Naive thymus-derived CD8-positive, alpha-beta T cell (primary cell): ENCODE measurements at regions not wholly inside any gene's neighbourhood (a gene's known extent, or its start where the extent isn't known, plus 50 kb on each side); places are given as distances from the start of the nearest gene placed in this dataset.
"Not testable (repeated sequence)": the region's sequence is repeated elsewhere in the genome, so short reads cannot be mapped to it uniquely, and the experiment has no call there.

Experiments
- ATAC-seq, 2 donors: fragments of 150-1000 bp; cut with Tn5 transposase in 1 of 2; sonication (Bioruptor Pico), chemical (Tn5 transposase) in 1 of 2; 1 replicate in 1 of 2; 2 replicates in 1 of 2; pipeline ENCODE4 v1.10.0; 2021; ENCODE audit warnings: mild to moderate bottlenecking in 2 of 2, moderate library complexity in 2 of 2
- POLR2A ChIA-PET: fragments of 350-600 bp; sonication (Branson Sonifier 250); formaldehyde crosslinking; loops from one replicate; lab custom pipeline; 2021; ENCODE audit warnings: antibody characterized with exemption; lab: Charles Lee
- DNase-seq, 10 donors: peaks; one replicate each; pipeline versions ENCODE4 v3.0.0 to v3.0.0-alpha.2; 2020 to 2022
- H3K27ac Mint-ChIP-seq, 10 donors: one replicate each; pipeline ENCODE4 v1.8.0; 2020 to 2022; ENCODE audit warnings: mild to moderate bottlenecking in 10 of 10, mixed read lengths in 10 of 10, moderate library complexity in 4 of 10, inconsistent platforms in 1 of 10
- H3K27me3 Mint-ChIP-seq, 5 donors: one replicate each; pipeline ENCODE4 v1.8.0; 2021 to 2022; ENCODE audit warnings: mixed read lengths in 5 of 5
- H3K36me3 Mint-ChIP-seq, 3 donors: one replicate each; pipeline ENCODE4 v1.8.0; 2020 to 2022; ENCODE audit warnings: mixed read lengths in 3 of 3, mild to moderate bottlenecking in 2 of 3, inconsistent platforms in 1 of 3
- H3K4me1 Mint-ChIP-seq, 4 donors: one replicate each; pipeline ENCODE4 v1.8.0; 2021 to 2022; ENCODE audit warnings: mixed read lengths in 4 of 4
- H3K4me3 Mint-ChIP-seq, 10 donors: one replicate each; pipeline ENCODE4 v1.8.0; 2020 to 2022; ENCODE audit warnings: mild to moderate bottlenecking in 10 of 10, mixed read lengths in 10 of 10, moderate library complexity in 6 of 10, inconsistent platforms in 1 of 10
- H3K9me3 Mint-ChIP-seq, 9 donors: one replicate each; pipeline ENCODE4 v1.8.0; 2020 to 2022; ENCODE audit warnings: mixed read lengths in 9 of 9, mild to moderate bottlenecking in 3 of 9, inconsistent platforms in 1 of 9, moderate library complexity in 1 of 9

DNA sequence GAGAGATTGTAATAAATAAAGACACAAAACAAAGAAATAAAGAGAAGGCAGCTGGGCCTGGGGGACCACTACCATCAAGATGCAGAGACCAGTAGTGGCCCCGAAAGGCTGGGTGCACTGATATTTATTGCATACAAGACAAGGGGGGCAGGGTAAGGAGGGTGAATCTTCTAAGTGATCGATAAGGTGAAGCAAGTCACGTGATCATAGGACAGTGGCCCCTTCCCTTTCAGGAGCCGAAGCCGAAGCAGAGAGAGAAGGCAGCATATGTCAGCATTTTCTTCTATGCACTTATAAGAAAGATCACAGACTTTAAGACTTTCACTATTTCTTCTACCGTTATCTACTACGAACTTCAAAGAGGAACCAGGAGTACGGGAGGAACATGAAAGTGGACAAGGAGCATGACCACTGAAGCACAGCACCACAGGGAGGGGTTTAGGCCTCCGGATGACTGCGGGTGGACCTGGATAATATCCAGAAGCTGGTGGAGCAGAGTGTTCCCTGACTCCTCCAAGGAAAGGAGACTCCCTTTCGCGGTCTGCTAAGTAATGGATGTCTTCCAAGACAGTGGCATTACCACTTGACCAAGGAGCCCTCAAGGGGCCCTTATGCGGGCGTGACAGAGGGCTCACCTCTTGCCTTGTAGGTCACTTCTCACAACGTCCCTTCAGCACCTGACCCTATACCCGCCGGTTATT is 126.4 kb downstream of the RBM46 start:
- POLR2A ChIA-PET, H3K27ac Mint-ChIP-seq, H3K4me3 Mint-ChIP-seq, H3K27me3 Mint-ChIP-seq, H3K9me3 Mint-ChIP-seq, H3K36me3 Mint-ChIP-seq, H3K4me1 Mint-ChIP-seq, ATAC-seq, DNase-seq: not testable (repeated sequence)

DNA sequence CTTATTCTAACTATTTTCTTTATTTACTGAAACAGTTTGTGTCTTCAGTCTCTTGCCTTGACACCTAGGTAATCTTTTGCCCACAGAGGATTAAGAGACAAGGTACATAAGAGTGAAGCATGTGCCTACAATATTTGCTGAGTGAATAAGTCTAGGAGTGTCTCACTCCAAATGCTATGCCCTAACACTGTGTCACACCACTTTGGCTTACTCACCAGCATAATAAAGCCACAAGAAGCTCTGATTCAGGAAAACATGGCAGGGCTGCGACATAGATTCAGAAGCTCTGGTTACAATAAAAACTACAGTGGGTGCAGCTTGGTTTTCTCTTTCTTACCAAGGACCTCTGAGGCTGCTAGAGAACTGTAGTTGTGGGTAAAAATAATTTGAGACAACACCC is 127.1 kb downstream of the RBM46 start:
- Mint-ChIP-seq H3K9me3 (peaks cover 0 to 5% (median 0%) of the 10 kb centered on the region in 9 donors), H3K4me1 (no peaks in the 10 kb centered on the region)

DNA sequence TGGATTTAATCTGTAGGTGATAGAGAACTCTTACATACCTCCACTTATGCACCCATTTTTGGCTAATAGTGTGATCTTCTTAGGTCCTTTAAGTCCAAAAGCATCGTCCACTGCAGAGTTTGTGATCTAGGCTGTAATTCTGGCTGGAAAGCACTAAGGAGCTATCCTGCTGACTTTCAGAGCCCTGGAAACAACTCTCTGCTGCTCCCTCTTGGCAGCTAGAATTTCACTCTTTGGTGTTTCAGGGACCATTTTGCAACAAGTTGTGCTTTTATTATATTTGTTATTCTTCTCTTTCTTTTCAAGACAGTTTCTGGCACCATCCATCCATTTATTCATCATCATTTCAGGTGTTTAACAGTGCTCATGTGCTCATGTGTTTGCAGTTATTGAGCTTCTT is 130.0 kb downstream of the RBM46 start:
- peaks cover 0 to 1% (median 0%) of the 10 kb centered on the region in 5 donors for H3K27me3 Mint-ChIP-seq
- no peak for DNase-seq
- H3K4me1 Mint-ChIP-seq = no peaks in the 10 kb centered on the region
- H3K4me3 Mint-ChIP-seq = no peak overlapping the region
- POLR2A ChIA-PET = no interaction called here
- peaks cover 0 to 2% (median 0%) of the 10 kb centered on the region in 3 donors for H3K36me3 Mint-ChIP-seq
- H3K9me3 Mint-ChIP-seq = peaks cover 0 to 3% (median 0%) of the 10 kb centered on the region in 9 donors
- H3K27ac Mint-ChIP-seq = no peak overlapping the region
- ATAC-seq = no peak

More for the DNA sequence above, 127.1 kb downstream of the RBM46 start:
- DNase-seq (no peak), ATAC-seq (no peak)
- H3K36me3 Mint-ChIP-seq = peaks cover 0 to 4% (median 0%) of the 10 kb centered on the region in 3 donors
- no peak overlapping the region for H3K4me3 Mint-ChIP-seq
- POLR2A ChIA-PET = no interaction called here
- no peak overlapping the region for H3K27ac Mint-ChIP-seq
- H3K27me3 Mint-ChIP-seq = peaks cover 0 to 3% (median 0%) of the 10 kb centered on the region in 5 donors

DNA sequence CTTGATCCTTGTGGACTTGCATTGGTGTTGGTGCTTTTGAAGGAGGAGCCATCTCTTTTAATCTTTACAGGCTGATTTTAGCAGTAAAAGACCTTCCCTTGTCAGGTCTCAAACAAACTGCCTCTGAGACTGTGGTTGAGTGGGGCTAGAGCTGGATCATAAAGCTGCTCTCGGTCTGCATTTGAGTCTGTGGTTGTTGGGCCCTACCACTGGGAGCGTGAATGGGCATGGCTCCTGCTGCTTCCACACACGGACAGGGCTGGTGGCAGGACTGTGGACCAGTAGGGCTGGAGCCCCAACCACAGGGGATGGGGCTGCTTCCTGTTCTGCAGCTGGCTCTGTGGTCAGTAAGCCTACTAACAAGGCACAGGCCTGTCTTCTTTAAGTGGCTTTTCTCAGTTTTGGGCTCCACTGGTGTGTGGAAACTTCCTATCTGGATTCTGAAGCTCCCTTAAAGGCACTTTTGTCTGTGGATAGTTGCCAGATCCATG is 130.6 kb downstream of the RBM46 start:
- Mint-ChIP-seq H3K27me3 (no peaks in the 10 kb centered on the region), H3K4me3 (no peak overlapping the region), H3K27ac (no peak overlapping the region), H3K4me1 (no peaks in the 10 kb centered on the region), H3K36me3 (no peaks in the 10 kb centered on the region), H3K9me3 (no peaks in the 10 kb centered on the region)
- no peak for ATAC-seq
- POLR2A ChIA-PET = no interaction called here
- no peak for DNase-seq

DNA sequence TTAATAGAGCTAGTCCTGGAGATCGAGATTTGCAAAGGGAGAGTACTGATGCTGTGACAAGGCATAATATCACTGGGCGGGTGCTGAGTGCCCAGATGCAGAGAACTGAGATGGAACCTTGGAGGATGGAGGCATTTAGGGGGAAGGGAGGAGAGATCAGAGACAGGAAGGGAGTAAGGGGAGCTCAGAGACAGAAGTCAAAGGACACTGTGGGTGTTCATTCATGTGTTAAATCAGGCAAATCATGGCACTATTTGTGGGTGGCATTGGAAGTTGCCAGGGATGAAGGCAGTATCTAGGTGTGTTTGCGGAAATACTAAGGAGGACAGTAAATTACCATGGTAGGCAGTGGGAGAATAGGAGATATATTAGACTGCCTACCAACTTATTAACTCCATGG is 135.0 kb downstream of the RBM46 start:
- no peak overlapping the region for H3K27ac Mint-ChIP-seq
- ATAC-seq (no peak), DNase-seq (no peak)

DNA sequence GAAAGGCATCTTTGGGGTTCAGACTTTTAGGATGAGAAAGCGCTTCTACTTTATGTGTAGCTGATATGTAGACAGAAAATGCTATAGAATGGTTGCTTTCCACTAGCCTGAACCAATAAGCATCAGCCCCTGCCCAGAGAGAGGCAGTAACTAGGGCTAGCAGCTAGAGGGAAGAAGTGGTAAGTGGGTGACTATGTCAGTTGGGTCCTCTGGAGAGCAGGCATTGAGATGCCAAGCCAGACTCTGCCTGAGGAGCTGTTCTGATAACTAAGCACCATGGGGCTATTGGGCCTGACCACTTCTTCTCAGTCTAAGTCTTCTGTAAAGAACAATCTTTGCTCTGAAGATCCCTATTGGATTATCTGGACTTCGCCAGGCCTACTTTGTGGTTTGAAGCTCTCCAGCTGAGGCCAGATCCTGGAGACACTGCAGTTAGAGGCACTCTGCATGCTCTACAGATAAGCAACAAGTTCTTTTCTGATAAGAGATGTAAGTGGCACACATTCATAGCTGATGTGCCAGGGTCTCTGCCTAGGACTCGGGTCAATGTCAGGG is 146.1 kb downstream of the RBM46 start:
- POLR2A ChIA-PET = no interaction called here
- Mint-ChIP-seq H3K4me3 (no peak overlapping the region), H3K4me1 (no peaks in the 10 kb centered on the region), H3K27ac (no peak overlapping the region), H3K9me3 (peaks cover 0 to 31% (median 10%) of the 10 kb centered on the region in 9 donors), H3K36me3 (peaks cover 0 to 4% (median 0%) of the 10 kb centered on the region in 3 donors), H3K27me3 (peaks cover 0 to 16% (median 3%) of the 10 kb centered on the region in 5 donors)
- no peak for ATAC-seq
- no peak for DNase-seq

More for the DNA sequence above, 135.0 kb downstream of the RBM46 start:
- H3K9me3 Mint-ChIP-seq = no peaks in the 10 kb centered on the region
- no peaks in the 10 kb centered on the region for H3K4me1 Mint-ChIP-seq
- H3K4me3 Mint-ChIP-seq = no peak overlapping the region
- POLR2A ChIA-PET = no interaction called here
- no peaks in the 10 kb centered on the region for H3K36me3 Mint-ChIP-seq
- no peaks in the 10 kb centered on the region for H3K27me3 Mint-ChIP-seq

DNA sequence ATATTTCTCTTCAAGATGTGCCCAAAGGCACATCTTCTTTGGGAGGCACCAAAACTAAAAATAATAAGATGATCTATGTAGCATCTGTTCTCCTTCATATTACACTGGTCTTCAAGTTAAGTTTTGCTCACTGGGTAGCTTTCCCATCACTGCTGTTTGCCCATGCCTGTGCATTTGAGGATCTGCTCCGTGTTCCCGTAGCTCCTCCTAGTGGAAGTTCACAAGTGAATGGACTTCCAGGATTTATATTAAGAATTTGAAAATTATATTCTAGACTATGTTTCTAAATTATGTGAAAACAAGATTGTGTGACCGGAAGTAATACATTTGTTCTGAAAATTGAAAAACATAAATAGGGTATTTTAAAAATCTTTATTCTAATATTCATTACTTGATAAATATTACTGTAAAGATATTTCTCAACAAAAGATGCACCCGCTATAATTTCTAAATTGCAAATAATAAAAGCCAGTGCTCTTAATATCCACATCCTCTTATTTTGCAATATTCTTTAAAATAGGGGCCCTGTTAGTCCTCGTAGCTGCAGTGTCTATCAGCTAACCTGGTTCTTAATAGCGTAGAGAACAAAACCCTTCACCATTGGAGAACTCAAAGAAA is 147.7 kb downstream of the RBM46 start:
- ATAC-seq (no peak), DNase-seq (no peak)
- no peak overlapping the region for H3K4me3 Mint-ChIP-seq
- no peak overlapping the region for H3K27ac Mint-ChIP-seq
- H3K36me3 Mint-ChIP-seq = peaks cover 0 to 5% (median 0%) of the 10 kb centered on the region in 3 donors
- peaks cover 0 to 1% (median 0%) of the 10 kb centered on the region in 5 donors for H3K27me3 Mint-ChIP-seq
- H3K4me1 Mint-ChIP-seq = no peaks in the 10 kb centered on the region
- H3K9me3 Mint-ChIP-seq = peaks cover 3 to 32% (median 16%) of the 10 kb centered on the region in 9 donors
- POLR2A ChIA-PET = no interaction called here

DNA sequence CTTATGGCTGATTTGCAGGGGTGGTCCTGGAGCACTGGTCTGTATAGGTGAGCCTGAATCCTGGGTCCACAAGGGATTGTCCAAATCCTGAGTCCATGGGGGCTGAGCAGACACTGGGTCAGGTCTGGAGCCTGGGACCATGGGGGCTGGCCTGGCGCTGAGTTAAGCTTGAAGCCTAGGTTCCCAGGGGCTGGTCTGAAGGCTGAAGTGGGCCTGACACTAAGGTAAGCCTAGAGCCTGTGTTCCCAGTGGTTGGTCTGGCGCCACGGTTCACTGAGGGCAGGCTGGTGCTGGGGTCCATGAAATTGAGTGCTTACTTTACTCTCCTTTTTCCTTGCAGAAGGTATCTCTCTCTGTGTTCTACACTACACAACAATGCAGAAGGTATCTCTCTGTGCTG is 155.8 kb downstream of the RBM46 start:
- H3K4me1 Mint-ChIP-seq = no peaks in the 10 kb centered on the region
- H3K27ac Mint-ChIP-seq = no peak overlapping the region
- H3K9me3 Mint-ChIP-seq = peaks cover 8 to 43% (median 32%) of the 10 kb centered on the region in 9 donors
- ATAC-seq = no peak
- peaks cover 0 to 16% (median 0%) of the 10 kb centered on the region in 3 donors for H3K36me3 Mint-ChIP-seq
- no peak overlapping the region for H3K4me3 Mint-ChIP-seq
- POLR2A ChIA-PET = no interaction called here
- H3K27me3 Mint-ChIP-seq = peaks cover 2 to 34% (median 6%) of the 10 kb centered on the region in 5 donors
- DNase-seq = no peak

DNA sequence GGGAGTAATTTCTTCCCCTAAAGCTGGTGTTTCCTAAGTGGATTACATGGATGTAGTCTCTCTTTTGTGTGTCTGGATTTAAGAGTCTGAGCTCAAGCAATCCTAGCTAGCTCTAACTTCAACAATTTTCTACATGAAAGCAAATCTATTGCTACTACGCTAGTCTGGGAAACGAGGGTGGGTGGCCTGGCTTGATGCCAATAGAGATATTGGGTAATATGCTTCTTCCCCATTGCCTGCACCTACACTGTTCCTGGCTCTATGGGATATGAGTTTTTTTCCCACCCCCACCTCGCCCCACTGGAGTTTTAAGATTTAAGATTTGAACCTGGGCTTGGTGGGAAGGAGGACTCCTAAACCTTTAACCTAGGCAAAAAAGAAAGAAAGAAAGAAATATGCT is 158.8 kb downstream of the RBM46 start:
- ATAC-seq (no peak), DNase-seq (no peak)
- Mint-ChIP-seq H3K9me3 (peaks cover 0 to 24% (median 14%) of the 10 kb centered on the region in 9 donors), H3K4me3 (no peak overlapping the region), H3K36me3 (peaks cover 0 to 11% (median 0%) of the 10 kb centered on the region in 3 donors), H3K4me1 (no peaks in the 10 kb centered on the region), H3K27ac (no peak overlapping the region), H3K27me3 (peaks cover 1 to 34% (median 6%) of the 10 kb centered on the region in 5 donors)
- POLR2A ChIA-PET = no interaction called here

DNA sequence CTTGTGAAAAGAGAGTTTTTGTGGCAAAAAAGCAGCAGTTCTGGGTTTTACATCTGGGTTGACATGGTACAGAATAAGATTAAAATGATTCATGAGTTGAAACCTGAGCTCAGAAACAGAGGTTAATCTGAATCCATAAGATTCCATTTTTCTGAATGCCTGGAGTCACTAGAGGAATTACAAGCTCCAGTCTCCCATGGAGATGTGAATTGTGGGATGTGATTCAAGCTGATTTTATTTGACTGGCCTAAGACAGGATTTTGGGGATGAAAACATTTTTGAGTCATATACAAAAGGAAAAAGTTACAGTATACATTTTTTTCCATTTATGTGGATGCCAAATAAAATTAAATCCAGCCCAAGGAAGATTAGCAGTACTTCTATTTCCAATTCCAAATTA is 161.1 kb downstream of the RBM46 start:
- Mint-ChIP-seq H3K4me1 (no peaks in the 10 kb centered on the region), H3K27ac (no peak overlapping the region), H3K36me3 (no peaks in the 10 kb centered on the region), H3K9me3 (peaks cover 0 to 8% (median 3%) of the 10 kb centered on the region in 9 donors), H3K27me3 (peaks cover 1 to 31% (median 5%) of the 10 kb centered on the region in 5 donors), H3K4me3 (no peak overlapping the region)
- ATAC-seq (no peak), DNase-seq (no peak)
- POLR2A ChIA-PET = no interaction called here

DNA sequence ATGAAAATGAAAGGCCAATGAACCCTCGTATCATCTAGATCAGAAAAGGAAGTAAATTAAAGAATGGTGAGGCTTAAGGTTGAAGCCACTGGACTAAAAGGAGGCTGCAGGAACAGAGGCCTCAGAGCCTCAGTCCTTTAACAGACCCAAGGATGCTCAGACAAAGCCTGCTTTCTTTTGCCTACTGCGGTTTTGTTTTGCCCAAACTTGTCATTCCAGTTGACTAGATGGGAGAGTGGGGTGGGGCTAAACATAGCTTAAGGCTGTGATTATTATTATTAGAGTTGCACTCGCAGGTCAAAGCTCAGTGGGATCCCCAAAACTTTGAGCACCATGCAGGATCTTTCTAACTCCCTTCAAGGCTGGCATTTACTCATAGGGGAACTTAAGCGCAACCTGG is 163.9 kb downstream of the RBM46 start:
- no peak for ATAC-seq
- H3K36me3 Mint-ChIP-seq = no peaks in the 10 kb centered on the region
- no peak overlapping the region for H3K4me3 Mint-ChIP-seq
- no peaks in the 10 kb centered on the region for H3K4me1 Mint-ChIP-seq
- no peak for DNase-seq
- POLR2A ChIA-PET = no interaction called here
- H3K27me3 Mint-ChIP-seq = peaks cover 0 to 15% (median 1%) of the 10 kb centered on the region in 5 donors
- peaks cover 0 to 3% (median 0%) of the 10 kb centered on the region in 9 donors for H3K9me3 Mint-ChIP-seq
- no peak overlapping the region for H3K27ac Mint-ChIP-seq

DNA sequence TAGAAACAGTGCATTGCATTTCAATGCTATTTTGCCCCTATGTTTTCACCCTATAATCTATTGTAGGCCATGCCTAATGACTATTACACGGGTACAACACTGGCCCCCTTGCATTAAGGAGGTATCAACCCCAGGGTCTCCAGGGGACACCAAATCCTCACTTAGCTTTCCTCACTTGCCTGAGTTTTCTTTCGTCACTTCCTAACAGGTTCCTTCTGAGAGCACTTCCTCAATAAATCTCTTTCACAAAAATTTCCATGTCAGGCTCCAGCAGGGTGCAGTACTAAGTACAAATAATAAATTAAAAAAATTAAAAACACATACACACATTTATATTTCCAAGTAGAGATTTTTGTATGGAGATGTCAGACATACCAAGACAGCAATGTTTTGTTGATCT is 165.0 kb downstream of the RBM46 start:
- Mint-ChIP-seq H3K36me3 (no peaks in the 10 kb centered on the region), H3K4me1 (no peaks in the 10 kb centered on the region), H3K27ac (no peak overlapping the region), H3K27me3 (peaks cover 0 to 4% (median 0%) of the 10 kb centered on the region in 5 donors), H3K4me3 (no peak overlapping the region), H3K9me3 (peaks cover 0 to 5% (median 3%) of the 10 kb centered on the region in 9 donors)
- no peak for ATAC-seq
- DNase-seq = no peak
- POLR2A ChIA-PET = no interaction called here

DNA sequence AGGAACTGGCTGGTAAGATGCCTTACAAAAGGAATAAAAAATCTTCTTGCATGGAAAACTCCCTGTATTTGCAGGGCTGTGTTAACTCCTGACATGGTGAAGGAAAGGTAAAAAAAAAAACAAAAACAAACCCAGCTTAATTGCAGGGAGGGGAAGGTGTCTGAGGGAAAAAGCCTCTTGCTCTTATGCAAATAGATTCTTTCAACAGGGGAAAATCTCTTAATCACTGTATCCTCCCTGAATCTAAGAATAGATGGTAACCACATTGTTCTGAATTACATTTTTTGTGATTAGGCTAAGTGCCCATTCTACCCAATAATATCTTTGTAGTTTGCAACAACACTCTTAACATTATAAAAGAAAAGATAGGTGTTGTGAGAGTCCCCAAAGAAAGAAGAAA is 172.6 kb downstream of the RBM46 start:
- H3K27me3 Mint-ChIP-seq = peaks cover 0 to 4% (median 0%) of the 10 kb centered on the region in 5 donors
- H3K36me3 Mint-ChIP-seq = no peaks in the 10 kb centered on the region
- ATAC-seq = no peak
- no peaks in the 10 kb centered on the region for H3K4me1 Mint-ChIP-seq
- H3K27ac Mint-ChIP-seq = no peak overlapping the region
- DNase-seq = no peak
- H3K4me3 Mint-ChIP-seq = no peak overlapping the region
- peaks cover 6 to 25% (median 11%) of the 10 kb centered on the region in 9 donors for H3K9me3 Mint-ChIP-seq
- POLR2A ChIA-PET = no interaction called here
